GM23338 (cell line): ENCODE measurements at regions not wholly inside any gene's neighbourhood (a gene's known extent, or its start where the extent isn't known, plus 50 kb on each side); places are given as distances from the start of the nearest gene placed in this dataset.

Experiments used
- ATAC-seq: fragments of 200-7000 bp; cut with Tn5 transposase; 3 replicates; pipeline ENCODE4 v1.9.1; 2020
- DNase-seq: peaks from one replicate; pipeline ENCODE4 v3.0.0-alpha.2; 2015; ENCODE audit warnings: low spot score
- H2AFZ ChIP-seq: fragments of 200-600 bp; sonication (generic); 2 replicates; pipeline ENCODE4 v1.8.0; 2016; ENCODE audit warnings: antibody characterized with exemption, mild to moderate bottlenecking, moderate library complexity
- H3F3A ChIP-seq: fragments of 200-600 bp; sonication (generic); replicated peaks from 2 replicates; pipeline ENCODE4 v1.8.0; 2017; ENCODE audit warnings: antibody characterized with exemption, mixed run types, low read depth
- H3K27ac ChIP-seq: fragments of 200-600 bp; sonication (generic); 2 replicates; pipeline ENCODE4 v1.6.1; 2016; ENCODE audit warnings: low read depth
- H3K27me3 ChIP-seq: fragments of 200-600 bp; sonication (generic); 2 replicates; pipeline ENCODE4 v1.8.0; 2016; ENCODE audit warnings: mild to moderate bottlenecking, mixed run types, moderate library complexity; ENCODE audit not compliant: insufficient read depth
- H3K36me3 ChIP-seq: fragments of 200-600 bp; sonication (generic); 2 replicates; pipeline ENCODE4 v1.8.0; 2016; ENCODE audit warnings: mild to moderate bottlenecking; ENCODE audit not compliant: insufficient read depth
- H3K4me1 ChIP-seq: fragments of 200-600 bp; sonication (generic); 2 replicates; pipeline ENCODE4 v1.8.0; 2016; ENCODE audit warnings: mild to moderate bottlenecking, moderate library complexity; ENCODE audit not compliant: insufficient read depth
- H3K4me2 ChIP-seq: fragments of 200-600 bp; sonication (generic); 2 replicates; pipeline ENCODE4 v1.7.1; 2017; ENCODE audit warnings: mixed run types
- H3K4me3 ChIP-seq: fragments of 200-600 bp; sonication (generic); 2 replicates; pipeline ENCODE4 v1.6.1; 2016; ENCODE audit warnings: mixed run types
- H3K79me2 ChIP-seq: fragments of 200-600 bp; sonication (generic); replicated peaks from 2 replicates; pipeline ENCODE4 v1.8.0; 2017; ENCODE audit warnings: mild to moderate bottlenecking; ENCODE audit not compliant: insufficient read depth
- H3K9me2 ChIP-seq: fragments of 200-600 bp; sonication (generic); 2 replicates; pipeline ENCODE4 v1.8.0; 2017; ENCODE audit not compliant: insufficient read depth
- H4K20me1 ChIP-seq: fragments of 200-600 bp; sonication (generic); replicated peaks from 2 replicates; pipeline ENCODE4 v1.8.0; 2017; ENCODE audit warnings: mild to moderate bottlenecking; ENCODE audit not compliant: insufficient read depth
- H3K27ac Mint-ChIP-seq: 2 replicates; pipeline ENCODE4 v1.8.0; 2020; ENCODE audit warnings: inconsistent platforms, mild to moderate bottlenecking, moderate library complexity, mixed read lengths
- H3K27me3 Mint-ChIP-seq: 3 replicates; pipeline ENCODE4 v1.8.0; 2022; ENCODE audit warnings: low read depth, mild to moderate bottlenecking, moderate library complexity, mixed read lengths, inconsistent platforms; ENCODE audit not compliant: insufficient read depth, poor library complexity
- H3K36me3 Mint-ChIP-seq: 3 replicates; pipeline ENCODE4 v1.8.0; 2021; ENCODE audit warnings: low read depth, mild to moderate bottlenecking, inconsistent platforms, moderate library complexity, mixed read lengths
- H3K4me1 Mint-ChIP-seq: 3 replicates; pipeline ENCODE4 v1.8.0; 2020; ENCODE audit warnings: mild to moderate bottlenecking, inconsistent platforms, mixed read lengths
- H3K4me3 Mint-ChIP-seq: 3 replicates; pipeline ENCODE4 v1.8.0; 2021; ENCODE audit warnings: moderate library complexity, mild to moderate bottlenecking, inconsistent platforms, mixed read lengths
- H3K9me3 Mint-ChIP-seq: 3 replicates; pipeline ENCODE4 v1.8.0; 2020; ENCODE audit warnings: moderate library complexity, mild to moderate bottlenecking, inconsistent platforms, mixed read lengths
- CREB1 ChIP-seq: fragments of 250-450 bp; sonication (Bioruptor Pico); IDR thresholded peaks from 2 replicates; pipeline ENCODE4 v1.5.0; 2020; ENCODE audit warnings: low read depth, mild to moderate bottlenecking, moderate library complexity
- JUNB ChIP-seq: IDR thresholded peaks from one replicate; pipeline ENCODE4 v1.6.1; 2016; ENCODE audit warnings: antibody characterized with exemption; ENCODE audit not compliant: unreplicated experiment
- NANOG ChIP-seq: IDR thresholded peaks from 2 replicates; pipeline ENCODE4 v1.6.1; 2016; ENCODE audit warnings: antibody characterized with exemption, borderline replicate concordance
- STAT1 ChIP-seq: IDR thresholded peaks from one replicate; pipeline ENCODE4 v1.6.1; 2016; ENCODE audit warnings: antibody characterized with exemption; ENCODE audit not compliant: unreplicated experiment
- ZNF331 ChIP-seq: fragments of 250-450 bp; sonication (Bioruptor Pico); IDR thresholded peaks from 2 replicates; pipeline ENCODE4 v1.5.0; 2020; ENCODE audit warnings: low read depth, mild to moderate bottlenecking, moderate library complexity
- TF ChIP-seq, protein P1 (sequence below): fragments of 250-450 bp; sonication (Bioruptor Pico); IDR thresholded peaks from 2 replicates; pipeline ENCODE4 v1.5.0; 2020; ENCODE audit warnings: mild to moderate bottlenecking, moderate library complexity
- TF ChIP-seq, protein P2 (sequence below): IDR thresholded peaks from 2 replicates; pipeline ENCODE4 v1.6.1; 2016; ENCODE audit warnings: antibody characterized with exemption
- TF ChIP-seq, protein P3 (sequence below), 2 experiments: fragments of 200-600 bp in 1 of 2; sonication (generic) in 1 of 2; conservative IDR thresholded peaks; 2 replicates each; pipeline versions ENCODE4 v1.5.1 to v1.6.1; 2016 to 2017; ENCODE audit warnings: antibody characterized with exemption in 2 of 2, low read depth in 2 of 2, mild to moderate bottlenecking in 2 of 2, moderate library complexity in 1 of 2

DNA sequence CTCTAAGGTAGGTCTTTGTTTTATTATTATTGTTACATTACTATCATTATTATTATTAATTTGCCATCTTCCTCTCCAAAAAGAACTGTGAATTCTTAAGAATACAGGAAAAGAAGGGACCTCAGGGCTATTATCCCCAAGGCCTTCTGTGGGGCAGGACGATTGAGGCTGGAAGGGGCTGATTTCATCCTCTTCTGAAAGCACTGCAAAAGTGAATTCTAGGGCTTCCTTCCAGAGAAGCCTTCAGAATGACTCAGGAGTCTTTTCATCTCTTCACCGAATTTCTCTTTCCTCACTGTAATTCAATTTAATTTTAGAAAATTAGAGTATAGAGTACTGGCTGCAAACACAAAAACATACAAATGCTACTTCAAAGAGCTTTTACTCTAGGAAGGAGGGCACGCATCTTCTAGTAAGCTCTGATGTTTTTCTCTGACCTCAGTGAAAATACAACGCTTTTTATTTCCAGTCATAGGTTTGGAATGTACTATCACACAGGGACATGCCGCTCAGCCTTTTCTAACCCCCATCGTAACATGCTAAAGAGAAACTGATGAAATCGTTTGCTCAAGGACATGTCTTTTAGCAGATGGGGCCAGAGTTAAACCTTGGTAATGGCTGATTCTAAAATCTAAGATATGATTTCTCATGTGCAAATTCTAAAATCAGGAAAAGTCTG is 280.2 kb upstream of the PITRM1 start (continued):
- TF ChIP-seq, protein P1, sequence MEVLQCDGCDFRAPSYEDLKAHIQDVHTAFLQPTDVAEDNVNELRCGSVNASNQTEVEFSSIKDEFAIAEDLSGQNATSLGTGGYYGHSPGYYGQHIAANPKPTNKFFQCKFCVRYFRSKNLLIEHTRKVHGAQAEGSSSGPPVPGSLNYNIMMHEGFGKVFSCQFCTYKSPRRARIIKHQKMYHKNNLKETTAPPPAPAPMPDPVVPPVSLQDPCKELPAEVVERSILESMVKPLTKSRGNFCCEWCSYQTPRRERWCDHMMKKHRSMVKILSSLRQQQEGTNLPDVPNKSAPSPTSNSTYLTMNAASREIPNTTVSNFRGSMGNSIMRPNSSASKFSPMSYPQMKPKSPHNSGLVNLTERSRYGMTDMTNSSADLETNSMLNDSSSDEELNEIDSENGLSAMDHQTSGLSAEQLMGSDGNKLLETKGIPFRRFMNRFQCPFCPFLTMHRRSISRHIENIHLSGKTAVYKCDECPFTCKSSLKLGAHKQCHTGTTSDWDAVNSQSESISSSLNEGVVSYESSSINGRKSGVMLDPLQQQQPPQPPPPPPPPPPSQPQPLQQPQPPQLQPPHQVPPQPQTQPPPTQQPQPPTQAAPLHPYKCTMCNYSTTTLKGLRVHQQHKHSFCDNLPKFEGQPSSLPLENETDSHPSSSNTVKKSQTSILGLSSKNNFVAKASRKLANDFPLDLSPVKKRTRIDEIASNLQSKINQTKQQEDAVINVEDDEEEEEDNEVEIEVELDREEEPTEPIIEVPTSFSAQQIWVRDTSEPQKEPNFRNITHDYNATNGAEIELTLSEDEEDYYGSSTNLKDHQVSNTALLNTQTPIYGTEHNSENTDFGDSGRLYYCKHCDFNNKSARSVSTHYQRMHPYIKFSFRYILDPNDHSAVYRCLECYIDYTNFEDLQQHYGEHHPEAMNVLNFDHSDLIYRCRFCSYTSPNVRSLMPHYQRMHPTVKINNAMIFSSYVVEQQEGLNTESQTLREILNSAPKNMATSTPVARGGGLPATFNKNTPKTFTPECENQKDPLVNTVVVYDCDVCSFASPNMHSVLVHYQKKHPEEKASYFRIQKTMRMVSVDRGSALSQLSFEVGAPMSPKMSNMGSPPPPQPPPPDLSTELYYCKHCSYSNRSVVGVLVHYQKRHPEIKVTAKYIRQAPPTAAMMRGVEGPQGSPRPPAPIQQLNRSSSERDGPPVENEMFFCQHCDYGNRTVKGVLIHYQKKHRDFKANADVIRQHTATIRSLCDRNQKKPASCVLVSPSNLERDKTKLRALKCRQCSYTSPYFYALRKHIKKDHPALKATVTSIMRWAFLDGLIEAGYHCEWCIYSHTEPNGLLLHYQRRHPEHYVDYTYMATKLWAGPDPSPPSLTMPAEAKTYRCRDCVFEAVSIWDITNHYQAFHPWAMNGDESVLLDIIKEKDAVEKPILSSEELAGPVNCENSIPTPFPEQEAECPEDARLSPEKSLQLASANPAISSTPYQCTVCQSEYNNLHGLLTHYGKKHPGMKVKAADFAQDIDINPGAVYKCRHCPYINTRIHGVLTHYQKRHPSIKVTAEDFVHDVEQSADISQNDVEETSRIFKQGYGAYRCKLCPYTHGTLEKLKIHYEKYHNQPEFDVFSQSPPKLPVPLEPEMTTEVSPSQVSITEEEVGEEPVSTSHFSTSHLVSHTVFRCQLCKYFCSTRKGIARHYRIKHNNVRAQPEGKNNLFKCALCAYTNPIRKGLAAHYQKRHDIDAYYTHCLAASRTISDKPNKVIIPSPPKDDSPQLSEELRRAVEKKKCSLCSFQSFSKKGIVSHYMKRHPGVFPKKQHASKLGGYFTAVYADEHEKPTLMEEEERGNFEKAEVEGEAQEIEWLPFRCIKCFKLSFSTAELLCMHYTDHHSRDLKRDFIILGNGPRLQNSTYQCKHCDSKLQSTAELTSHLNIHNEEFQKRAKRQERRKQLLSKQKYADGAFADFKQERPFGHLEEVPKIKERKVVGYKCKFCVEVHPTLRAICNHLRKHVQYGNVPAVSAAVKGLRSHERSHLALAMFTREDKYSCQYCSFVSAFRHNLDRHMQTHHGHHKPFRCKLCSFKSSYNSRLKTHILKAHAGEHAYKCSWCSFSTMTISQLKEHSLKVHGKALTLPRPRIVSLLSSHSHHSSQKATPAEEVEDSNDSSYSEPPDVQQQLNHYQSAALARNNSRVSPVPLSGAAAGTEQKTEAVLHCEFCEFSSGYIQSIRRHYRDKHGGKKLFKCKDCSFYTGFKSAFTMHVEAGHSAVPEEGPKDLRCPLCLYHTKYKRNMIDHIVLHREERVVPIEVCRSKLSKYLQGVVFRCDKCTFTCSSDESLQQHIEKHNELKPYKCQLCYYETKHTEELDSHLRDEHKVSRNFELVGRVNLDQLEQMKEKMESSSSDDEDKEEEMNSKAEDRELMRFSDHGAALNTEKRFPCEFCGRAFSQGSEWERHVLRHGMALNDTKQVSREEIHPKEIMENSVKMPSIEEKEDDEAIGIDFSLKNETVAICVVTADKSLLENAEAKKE (CRISPR knock-in tag), result no peak
- TF ChIP-seq CREB1 (CRISPR knock-in tag) (no peak), STAT1 (no peak), JUNB (no peak)

DNA sequence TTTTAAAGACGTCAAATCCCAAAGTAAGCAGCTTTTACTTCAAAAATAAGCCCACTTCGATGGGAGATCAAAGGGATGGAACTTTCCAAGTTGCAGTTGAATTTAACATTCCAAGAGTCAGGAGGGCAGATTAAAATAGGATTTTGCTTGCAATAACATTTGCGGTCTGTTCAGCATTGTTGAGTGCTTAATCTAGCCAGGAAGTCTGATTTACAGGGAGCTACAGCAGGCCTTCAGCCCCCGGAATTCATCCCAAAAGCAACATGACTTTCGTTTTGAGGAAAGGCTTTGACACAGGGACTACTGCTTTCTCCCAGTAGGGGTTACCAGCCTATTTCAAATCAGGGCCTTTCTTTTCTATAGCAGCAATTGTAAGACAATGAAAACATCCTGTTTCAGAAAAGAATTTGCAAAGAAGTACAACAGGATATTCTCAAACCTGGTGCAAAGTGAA is 279.6 kb upstream of the PITRM1 start:
- 0 out of 2 replicates have a peak, but pooled peaks cover 2% of the 10 kb centered on the region for H3F3A ChIP-seq
- peaks cover 3% of the 10 kb centered on the region; the same call in 1 of the 3 replicates for H3K9me3 Mint-ChIP-seq
- H3K4me1 ChIP-seq, result peaks cover 25% of the 10 kb centered on the region
- H3K4me2 ChIP-seq, result peak overlapping the region; percentile 23; the same call in 1 of the 2 replicates
- ATAC-seq, result peak; percentile 93
- H3K27ac Mint-ChIP-seq, result peak overlapping the region; percentile 93
- peak overlapping the region; percentile 80 for H3K27ac ChIP-seq
- H3K36me3 Mint-ChIP-seq, result peaks cover 7% of the 10 kb centered on the region; the same call in 2 of the 3 replicates
- peak overlapping the region; percentile 19; the same call in 1 of the 2 replicates for H2AFZ ChIP-seq
- H3K4me3 Mint-ChIP-seq, result 0 out of 3 replicates have a peak overlapping the region, but pooled peaks have one; percentile 7
- peaks cover 6% of the 10 kb centered on the region for H3K9me2 ChIP-seq
- no peaks in the 10 kb centered on the region for H3K36me3 ChIP-seq
- no peak overlapping the region for H3K4me3 ChIP-seq
- no peaks in the 10 kb centered on the region for H3K27me3 ChIP-seq
- peaks cover 13% of the 10 kb centered on the region for H3K27me3 Mint-ChIP-seq
- peak; percentile 72 for DNase-seq
- H3K4me1 Mint-ChIP-seq, result peaks cover 38% of the 10 kb centered on the region
- TF ChIP-seq, protein P2, sequence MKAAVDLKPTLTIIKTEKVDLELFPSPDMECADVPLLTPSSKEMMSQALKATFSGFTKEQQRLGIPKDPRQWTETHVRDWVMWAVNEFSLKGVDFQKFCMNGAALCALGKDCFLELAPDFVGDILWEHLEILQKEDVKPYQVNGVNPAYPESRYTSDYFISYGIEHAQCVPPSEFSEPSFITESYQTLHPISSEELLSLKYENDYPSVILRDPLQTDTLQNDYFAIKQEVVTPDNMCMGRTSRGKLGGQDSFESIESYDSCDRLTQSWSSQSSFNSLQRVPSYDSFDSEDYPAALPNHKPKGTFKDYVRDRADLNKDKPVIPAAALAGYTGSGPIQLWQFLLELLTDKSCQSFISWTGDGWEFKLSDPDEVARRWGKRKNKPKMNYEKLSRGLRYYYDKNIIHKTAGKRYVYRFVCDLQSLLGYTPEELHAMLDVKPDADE, result 0 out of 2 replicates have a peak, but pooled peaks have one; percentile 18
- no peak for TF ChIP-seq NANOG
- 0 out of 2 replicates have a peak, but pooled peaks have one; percentile 9 for TF ChIP-seq ZNF331 (CRISPR knock-in tag)
- TF ChIP-seq, protein P3, sequence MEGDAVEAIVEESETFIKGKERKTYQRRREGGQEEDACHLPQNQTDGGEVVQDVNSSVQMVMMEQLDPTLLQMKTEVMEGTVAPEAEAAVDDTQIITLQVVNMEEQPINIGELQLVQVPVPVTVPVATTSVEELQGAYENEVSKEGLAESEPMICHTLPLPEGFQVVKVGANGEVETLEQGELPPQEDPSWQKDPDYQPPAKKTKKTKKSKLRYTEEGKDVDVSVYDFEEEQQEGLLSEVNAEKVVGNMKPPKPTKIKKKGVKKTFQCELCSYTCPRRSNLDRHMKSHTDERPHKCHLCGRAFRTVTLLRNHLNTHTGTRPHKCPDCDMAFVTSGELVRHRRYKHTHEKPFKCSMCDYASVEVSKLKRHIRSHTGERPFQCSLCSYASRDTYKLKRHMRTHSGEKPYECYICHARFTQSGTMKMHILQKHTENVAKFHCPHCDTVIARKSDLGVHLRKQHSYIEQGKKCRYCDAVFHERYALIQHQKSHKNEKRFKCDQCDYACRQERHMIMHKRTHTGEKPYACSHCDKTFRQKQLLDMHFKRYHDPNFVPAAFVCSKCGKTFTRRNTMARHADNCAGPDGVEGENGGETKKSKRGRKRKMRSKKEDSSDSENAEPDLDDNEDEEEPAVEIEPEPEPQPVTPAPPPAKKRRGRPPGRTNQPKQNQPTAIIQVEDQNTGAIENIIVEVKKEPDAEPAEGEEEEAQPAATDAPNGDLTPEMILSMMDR (conservative IDR thresholded peaks at IDR 0.05; ENCODE audit: low read depth in 2 of 2), result peak in 1 of 2 experiments; percentile 15; a peak in 1 of 4 replicates
- no peaks in the 10 kb centered on the region for H3K79me2 ChIP-seq
- H4K20me1 ChIP-seq, result no peaks in the 10 kb centered on the region
